NCI-H2081 treated with DMSO at 0.1 percent for 48 hours (cell line): ENCODE measurements at regions not wholly inside any gene's neighbourhood (a gene's known extent, or its start where the extent isn't known, plus 50 kb on each side); places are given as distances from the start of the nearest gene placed in this dataset.
"Not testable (repeated sequence)": the region's sequence is repeated elsewhere in the genome, so short reads cannot be mapped to it uniquely, and the experiment has no call there.

ENCODE experiments used
- DNase-seq: peaks from one replicate; lab custom pipeline; 2025; lab: John Stamatoyannopoulos, UW

GRCh38 chr4:127229855-127230608 lies 402.7 kb upstream of the INTU start:
- no peak for DNase-seq

GRCh38 chr4:127236889-127237288 lies 395.9 kb upstream of the INTU start:
- no peak for DNase-seq

- DNase-seq = no peak
Measured at GRCh38 chr4:127237581-127237980, 395.2 kb upstream of the INTU start.

- DNase-seq = no peak
Measured at GRCh38 chr4:127238956-127239475, 393.7 kb upstream of the INTU start.

- no peak for DNase-seq
Measured at GRCh38 chr4:127239902-127240763, 392.6 kb upstream of the INTU start.

- DNase-seq = no peak
Measured at GRCh38 chr4:127240764-127241105, 392.0 kb upstream of the INTU start.

- no peak for DNase-seq
Measured at GRCh38 chr4:127244515-127244914, 388.2 kb upstream of the INTU start.

GRCh38 chr4:127246963-127247952 lies 385.5 kb upstream of the INTU start:
- DNase-seq = no peak

- no peak for DNase-seq
Measured at GRCh38 chr4:127249066-127249766, 383.5 kb upstream of the INTU start.

GRCh38 chr4:127249767-127250108 lies 383.0 kb upstream of the INTU start:
- DNase-seq = no peak

GRCh38 chr4:127250577-127250976 lies 382.2 kb upstream of the INTU start:
- DNase-seq = no peak

- no peak for DNase-seq
Measured at GRCh38 chr4:127251423-127251822, 381.3 kb upstream of the INTU start.

- DNase-seq = no peak
Measured at GRCh38 chr4:127256500-127256899, 376.3 kb upstream of the INTU start.

- DNase-seq = no peak
Measured at GRCh38 chr4:127261476-127261875, 371.3 kb upstream of the INTU start.

- no peak for DNase-seq
Measured at GRCh38 chr4:127268367-127268766, 364.4 kb upstream of the INTU start.

GRCh38 chr4:127277023-127277422 lies 355.7 kb upstream of the INTU start:
- DNase-seq = not testable (repeated sequence)

- DNase-seq = no peak
Measured at GRCh38 chr4:127284236-127284635, 348.5 kb upstream of the INTU start.

GRCh38 chr4:127291316-127291715 lies 341.4 kb upstream of the INTU start:
- DNase-seq = no peak

GRCh38 chr4:127293496-127293895 lies 339.3 kb upstream of the INTU start:
- DNase-seq = no peak

- no peak for DNase-seq
Measured at GRCh38 chr4:127304356-127304755, 328.4 kb upstream of the INTU start.

- DNase-seq = no peak
Measured at GRCh38 chr4:127307996-127308395, 324.8 kb upstream of the INTU start.
